ENCODE measurements at regions not wholly inside any gene's neighbourhood (a gene's known extent, or its start where the extent isn't known, plus 50 kb on each side); places are given as distances from the start of the nearest gene placed in this dataset.

DNA sequence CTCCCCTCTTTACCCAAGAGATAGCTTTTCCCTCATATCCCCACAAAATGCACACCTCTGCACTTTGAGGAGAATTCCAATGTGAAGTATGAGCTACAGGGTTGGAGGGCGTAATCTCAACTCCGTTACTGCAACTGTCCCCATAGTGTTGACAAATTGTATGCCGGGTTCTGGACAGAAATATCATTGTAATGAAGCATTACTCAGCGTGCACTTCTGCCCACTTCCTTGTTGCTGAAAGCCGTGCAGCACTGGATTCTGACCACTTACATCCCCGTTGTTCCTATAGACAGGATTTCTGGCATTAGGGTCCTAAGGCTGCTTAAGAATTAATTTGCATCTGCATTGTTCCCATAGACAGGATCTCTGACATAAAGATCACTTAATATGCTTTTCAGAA lies 205.6 kb downstream of the RHOU start:
- DNase-seq = no peak
- no peak overlapping the region for H3K27ac ChIP-seq

DNA sequence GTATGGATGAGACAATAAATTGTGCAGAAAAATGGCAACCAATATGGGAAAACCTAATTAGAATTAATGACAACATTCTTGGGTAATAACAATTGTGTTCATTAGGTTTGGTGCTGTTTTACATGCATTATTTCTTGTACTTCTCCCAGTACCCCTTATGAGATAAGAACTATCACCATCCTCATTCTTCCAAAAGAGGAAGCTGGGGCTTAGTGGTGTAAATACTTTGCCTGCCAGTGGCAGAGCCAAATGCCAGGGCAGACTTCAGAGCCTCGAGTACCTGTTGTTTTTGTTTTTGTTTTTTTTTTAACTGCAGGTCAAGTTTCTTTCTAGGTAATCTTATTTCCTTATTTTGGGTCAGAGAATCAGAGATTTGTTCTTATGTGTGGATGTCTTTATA lies 206.4 kb downstream of the RHOU start:
- TF ChIP-seq, protein P1, sequence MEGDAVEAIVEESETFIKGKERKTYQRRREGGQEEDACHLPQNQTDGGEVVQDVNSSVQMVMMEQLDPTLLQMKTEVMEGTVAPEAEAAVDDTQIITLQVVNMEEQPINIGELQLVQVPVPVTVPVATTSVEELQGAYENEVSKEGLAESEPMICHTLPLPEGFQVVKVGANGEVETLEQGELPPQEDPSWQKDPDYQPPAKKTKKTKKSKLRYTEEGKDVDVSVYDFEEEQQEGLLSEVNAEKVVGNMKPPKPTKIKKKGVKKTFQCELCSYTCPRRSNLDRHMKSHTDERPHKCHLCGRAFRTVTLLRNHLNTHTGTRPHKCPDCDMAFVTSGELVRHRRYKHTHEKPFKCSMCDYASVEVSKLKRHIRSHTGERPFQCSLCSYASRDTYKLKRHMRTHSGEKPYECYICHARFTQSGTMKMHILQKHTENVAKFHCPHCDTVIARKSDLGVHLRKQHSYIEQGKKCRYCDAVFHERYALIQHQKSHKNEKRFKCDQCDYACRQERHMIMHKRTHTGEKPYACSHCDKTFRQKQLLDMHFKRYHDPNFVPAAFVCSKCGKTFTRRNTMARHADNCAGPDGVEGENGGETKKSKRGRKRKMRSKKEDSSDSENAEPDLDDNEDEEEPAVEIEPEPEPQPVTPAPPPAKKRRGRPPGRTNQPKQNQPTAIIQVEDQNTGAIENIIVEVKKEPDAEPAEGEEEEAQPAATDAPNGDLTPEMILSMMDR (IDR thresholded peaks at IDR 0.05) = no peak
- no peak for TF ChIP-seq POLR2A (IDR thresholded peaks at IDR 0.05)
- no peak overlapping the region for H3K27ac ChIP-seq
- 36 to 37% methylated on average over 1 of the region's 1 CpG for WGBS, 2 donors
- no peaks in the 10 kb centered on the region for H3K27me3 ChIP-seq
- no peak for DNase-seq
- no peaks in the 10 kb centered on the region for H3K36me3 ChIP-seq
- H3K9me3 ChIP-seq = no peaks in the 10 kb centered on the region
- H3K4me3 ChIP-seq (replicated peaks in 1 of 3) = no peak overlapping the region
- peaks cover 13 to 22% of the 10 kb centered on the region in 2 donors for H3K4me1 ChIP-seq
- intact Hi-C loops (cut with DNase I) = no loop called here

More for the DNA sequence above, 205.6 kb downstream of the RHOU start:
- Histone ChIP-seq H3K4me3 (replicated peaks in 1 of 3) (no peak overlapping the region), H3K27me3 (no peaks in the 10 kb centered on the region), H3K9me3 (no peaks in the 10 kb centered on the region), H3K36me3 (no peaks in the 10 kb centered on the region), H3K4me1 (peaks cover 13 to 28% of the 10 kb centered on the region in 2 donors)
- 69 to 89% methylated on average over 5 to 6 of the region's 6 CpGs for WGBS, 2 donors
- intact Hi-C loops (cut with DNase I) = no loop called here
- TF ChIP-seq POLR2A (IDR thresholded peaks at IDR 0.05) = no peak
- TF ChIP-seq, protein P1 (IDR thresholded peaks at IDR 0.05) = no peak

DNA sequence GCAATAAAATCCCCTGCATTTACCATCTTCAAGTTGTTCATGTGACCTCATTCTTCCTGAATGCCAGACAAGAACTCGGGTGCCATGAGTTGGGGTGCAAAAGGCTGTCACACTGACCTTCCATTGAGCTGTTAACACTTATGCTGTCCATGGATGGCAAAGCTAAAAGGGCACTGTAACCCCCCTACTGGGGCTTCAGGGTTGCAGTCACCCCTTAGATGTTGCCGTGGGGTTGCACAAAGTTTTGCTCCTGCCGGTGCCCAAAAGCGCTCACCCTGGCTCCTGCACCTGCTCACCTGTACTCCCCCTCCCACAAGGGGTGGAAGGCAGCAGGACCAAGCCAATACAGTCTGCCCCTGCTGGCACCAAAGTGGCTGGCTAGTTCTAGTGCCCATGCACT lies 208.2 kb downstream of the RHOU start:
- 89 to 94% methylated on average over 3 to 4 of the region's 4 CpGs for WGBS, 2 donors
- intact Hi-C loops (cut with DNase I) = no loop called here

DNA sequence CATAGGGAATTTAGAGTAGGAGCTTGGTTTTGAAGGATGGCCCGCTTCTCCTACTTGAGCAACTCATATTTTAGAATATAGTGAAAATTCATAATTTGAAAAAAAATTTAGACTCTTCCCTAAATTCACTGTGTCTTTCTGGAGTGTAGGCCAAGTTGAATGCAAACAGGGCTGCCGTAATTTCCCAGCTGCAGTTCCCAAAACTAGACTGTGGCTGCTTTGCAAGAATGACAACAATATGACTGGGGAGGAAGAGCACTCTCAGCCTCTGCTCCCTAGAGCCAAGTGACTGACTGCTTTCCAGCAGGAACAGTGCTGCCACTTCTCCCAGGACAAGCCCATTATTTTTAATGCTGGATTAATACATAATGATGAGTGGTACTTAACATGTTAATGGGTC lies 209.0 kb downstream of the RHOU start:
- Histone ChIP-seq H3K27me3 (no peaks in the 10 kb centered on the region), H3K9me3 (no peaks in the 10 kb centered on the region), H3K4me1 (peaks cover 0 to 6% of the 10 kb centered on the region in 2 donors), H3K27ac (no peak overlapping the region), H3K4me3 (replicated peaks in 1 of 3) (no peak overlapping the region), H3K36me3 (no peaks in the 10 kb centered on the region)
- 94 to 96% methylated on average over 2 of the region's 2 CpGs for WGBS, 2 donors
- intact Hi-C loops (cut with DNase I) = no loop called here
- TF ChIP-seq, protein P1 (IDR thresholded peaks at IDR 0.05) = no peak
- no peak for TF ChIP-seq POLR2A (IDR thresholded peaks at IDR 0.05)
- no peak for DNase-seq

More for the DNA sequence above, 208.2 kb downstream of the RHOU start:
- Histone ChIP-seq H3K36me3 (no peaks in the 10 kb centered on the region), H3K27me3 (no peaks in the 10 kb centered on the region), H3K9me3 (no peaks in the 10 kb centered on the region), H3K27ac (no peak overlapping the region), H3K4me3 (replicated peaks in 1 of 3) (no peak overlapping the region), H3K4me1 (peaks cover 6 to 11% of the 10 kb centered on the region in 2 donors)
- DNase-seq = no peak
- TF ChIP-seq POLR2A (IDR thresholded peaks at IDR 0.05) = no peak
- TF ChIP-seq, protein P1 (IDR thresholded peaks at IDR 0.05) = no peak

DNA sequence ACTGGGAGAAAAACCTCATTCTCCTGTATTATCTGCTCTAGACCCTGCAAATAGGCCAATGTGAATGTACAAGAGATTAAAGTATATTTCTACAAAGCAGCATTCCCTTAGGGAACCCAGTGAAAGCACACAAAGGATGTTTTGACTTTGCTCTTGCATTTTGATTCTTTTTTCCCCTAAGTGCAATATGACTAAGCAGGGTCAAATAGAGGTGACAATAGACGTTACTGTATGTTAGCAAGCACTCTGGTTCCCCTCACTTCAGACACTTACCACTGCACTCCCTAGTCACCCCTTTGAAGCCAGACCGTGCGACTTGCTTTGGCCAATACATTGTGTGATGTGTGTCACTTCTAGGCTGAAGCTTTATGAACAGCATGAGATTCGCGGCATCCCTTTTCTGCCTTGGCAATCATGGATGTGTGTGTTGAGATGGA lies 209.7 kb downstream of the RHOU start:
- Histone ChIP-seq H3K27me3 (no peaks in the 10 kb centered on the region), H3K36me3 (no peaks in the 10 kb centered on the region), H3K27ac (no peak overlapping the region), H3K4me3 (replicated peaks in 1 of 3) (no peak overlapping the region), H3K4me1 (peaks cover 0 to 5% of the 10 kb centered on the region in 2 donors), H3K9me3 (no peaks in the 10 kb centered on the region)
- no peak for DNase-seq
- intact Hi-C loops (cut with DNase I) = no loop called here
- TF ChIP-seq POLR2A (IDR thresholded peaks at IDR 0.05) = no peak
- TF ChIP-seq, protein P1 (IDR thresholded peaks at IDR 0.05) = no peak
- 78 to 84% methylated on average over 5 of the region's 5 CpGs for WGBS, 2 donors
